HG03442 (cell line): ENCODE measurements at regions not wholly inside any gene's neighbourhood (a gene's known extent, or its start where the extent isn't known, plus 50 kb on each side); places are given as distances from the start of the nearest gene placed in this dataset.
"Not testable (repeated sequence)": the region's sequence is repeated elsewhere in the genome, so short reads cannot be mapped to it uniquely, and the experiment has no call there.

Experiments
- ATAC-seq: cut with Tn5 transposase; IDR thresholded peaks from one replicate; pipeline ENCODE4 v1.9.1; 2021; ENCODE audit warnings: mild to moderate bottlenecking, moderate library complexity; ENCODE audit not compliant: unreplicated experiment

DNA sequence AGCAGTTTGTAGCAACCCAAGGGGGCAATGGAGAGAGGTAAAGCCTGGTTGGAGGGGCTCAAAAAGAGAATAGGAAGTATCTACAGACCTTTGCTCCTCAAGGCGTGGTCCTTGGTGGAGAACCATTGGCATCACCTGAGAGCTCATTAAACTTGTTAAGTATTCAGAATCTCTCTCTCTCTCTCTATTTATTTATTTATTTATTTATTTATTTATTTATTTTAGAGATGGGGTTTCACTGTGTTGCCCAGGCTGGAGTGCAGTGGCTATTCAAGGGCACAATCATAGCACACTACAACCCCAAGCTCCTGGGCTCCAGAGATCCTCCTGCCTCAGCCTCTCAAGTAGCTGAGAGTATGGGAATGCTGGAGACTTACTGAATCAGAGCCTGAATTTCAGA is 193.1 kb upstream of the ADCY2 start:
- no peak for ATAC-seq

DNA sequence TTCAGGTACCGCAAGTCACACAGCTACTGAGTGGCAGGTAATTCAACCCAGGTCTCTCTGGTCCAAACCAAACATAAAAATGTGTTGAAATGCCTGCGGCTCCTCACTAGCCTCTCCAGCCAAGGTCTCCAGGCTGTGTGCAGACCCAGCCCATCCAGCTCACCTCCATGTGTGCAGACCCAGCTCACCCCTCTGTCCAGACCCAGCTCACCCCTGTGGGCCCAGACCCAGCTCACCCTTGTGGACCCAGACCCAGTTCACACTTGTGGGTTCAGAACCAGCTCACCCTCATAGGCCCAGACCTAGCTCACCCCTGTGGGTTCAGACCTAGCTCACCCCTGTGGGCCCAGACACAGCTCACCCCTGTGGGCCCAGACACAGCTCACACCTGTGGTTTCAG is 188.0 kb upstream of the ADCY2 start:
- ATAC-seq: no peak

DNA sequence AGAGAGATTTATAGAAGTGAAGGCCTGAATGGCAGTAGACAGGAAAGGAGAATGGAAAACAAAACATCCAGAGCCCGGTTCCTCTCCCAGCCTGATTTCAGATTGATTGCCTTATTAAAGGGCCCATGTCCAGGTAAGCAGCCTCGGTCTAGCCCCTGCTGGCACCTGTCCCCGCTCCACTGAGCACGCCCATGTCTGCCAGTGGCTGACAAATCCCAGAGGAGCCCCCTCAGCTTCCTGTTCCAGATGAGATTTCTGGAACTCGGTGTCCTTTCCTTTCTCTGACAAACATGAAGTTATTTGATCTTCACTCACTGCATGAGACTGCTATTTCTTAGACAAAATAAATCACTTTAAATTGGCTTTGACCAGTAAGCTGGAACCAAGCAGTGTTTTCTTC is 187.0 kb upstream of the ADCY2 start:
- no peak for ATAC-seq

DNA sequence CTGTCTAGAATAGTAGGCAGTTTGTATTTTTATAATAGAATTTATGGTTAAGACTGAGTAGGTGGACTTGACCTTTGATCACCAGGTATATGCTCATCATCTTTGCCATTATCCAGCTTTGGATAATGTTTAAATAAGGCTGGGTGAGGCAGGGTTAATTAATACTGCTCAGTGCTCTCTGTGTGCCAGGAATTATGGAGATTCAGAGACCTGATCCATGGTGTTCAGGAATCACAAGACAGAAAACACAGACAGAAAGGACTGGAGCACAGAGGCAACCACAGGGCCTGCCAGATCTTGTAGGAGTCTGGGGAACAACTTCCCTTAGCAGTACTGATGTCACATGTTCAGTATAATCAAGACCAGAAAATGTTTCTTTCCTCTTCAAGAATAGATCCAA is 186.3 kb upstream of the ADCY2 start:
- no peak for ATAC-seq

DNA sequence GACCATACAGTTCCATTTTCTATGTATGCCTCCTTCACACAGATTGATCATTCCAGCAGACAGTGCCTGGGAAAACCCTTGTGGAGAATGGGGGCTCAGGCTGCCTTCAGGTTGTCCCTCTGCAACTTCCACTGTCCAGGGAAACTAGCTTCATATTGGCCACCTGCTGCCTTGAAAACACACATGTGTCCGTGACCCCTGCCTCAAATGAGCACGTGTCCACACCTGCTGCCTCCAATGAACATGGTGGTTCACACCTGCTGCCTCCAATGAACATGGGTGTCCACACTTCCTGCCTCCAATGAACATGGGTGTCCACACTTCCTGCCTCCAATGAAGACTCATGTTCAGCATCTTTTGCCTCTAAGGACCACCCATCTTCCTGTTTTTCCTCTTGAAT is 185.4 kb upstream of the ADCY2 start:
- ATAC-seq: no peak

DNA sequence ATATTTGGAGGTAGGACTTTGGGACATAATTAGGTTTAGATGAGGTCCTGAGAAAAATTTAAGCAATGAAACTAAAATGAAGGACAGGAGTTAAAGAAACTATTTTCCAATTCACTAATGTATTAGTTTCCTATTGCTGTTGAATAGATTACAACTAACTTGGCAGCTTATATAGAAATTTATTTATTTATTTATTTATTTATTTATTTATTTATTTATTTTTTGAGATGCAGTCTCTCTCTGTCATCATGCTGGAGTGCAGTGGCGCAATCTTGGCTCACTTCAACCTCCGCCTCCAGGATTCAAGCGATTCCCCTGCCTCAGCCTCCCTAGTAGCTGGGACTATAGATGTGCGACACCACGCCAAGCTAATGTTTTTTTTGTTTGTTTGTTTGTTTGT is 182.4 kb upstream of the ADCY2 start:
- no peak for ATAC-seq

DNA sequence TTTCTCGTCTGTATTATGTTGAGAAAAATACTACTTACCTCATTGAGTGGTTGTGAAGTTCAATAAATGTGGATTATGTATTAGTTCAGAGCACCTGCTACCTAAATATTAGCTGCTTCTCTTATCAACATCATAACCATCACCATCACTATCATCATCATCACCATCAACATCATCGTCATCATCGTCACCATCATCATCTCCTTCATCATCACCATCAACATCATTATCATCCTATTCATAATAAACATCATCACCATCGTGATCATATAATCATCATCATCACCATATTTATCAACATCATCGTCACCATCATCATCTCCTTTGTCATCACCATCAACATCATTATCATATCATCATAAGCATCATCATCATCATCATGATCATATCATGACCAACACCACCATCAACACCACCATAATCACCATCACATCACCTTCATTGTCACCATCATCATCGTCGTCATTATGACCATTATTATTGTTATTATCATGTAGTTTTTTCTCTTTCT is 181.0 kb upstream of the ADCY2 start:
- no peak for ATAC-seq

DNA sequence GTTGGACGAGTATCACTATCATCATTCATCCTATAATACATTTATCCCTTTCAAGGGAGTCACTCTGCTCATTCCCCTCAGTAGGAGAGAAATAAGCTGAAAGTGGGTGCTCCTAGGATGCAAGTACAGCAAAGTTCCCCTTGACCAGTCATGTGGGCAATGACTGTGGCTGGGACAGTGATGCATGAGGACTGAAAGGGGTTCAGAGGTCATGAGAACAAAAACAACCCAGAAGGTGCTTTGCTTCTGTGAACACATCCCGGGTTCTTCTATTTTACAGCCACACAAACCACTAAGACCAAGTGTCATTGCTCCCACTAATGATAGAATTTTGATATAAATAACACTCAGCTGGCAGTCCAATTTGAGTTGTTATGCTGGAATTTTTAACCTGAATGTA is 177.8 kb upstream of the ADCY2 start:
- no peak for ATAC-seq

DNA sequence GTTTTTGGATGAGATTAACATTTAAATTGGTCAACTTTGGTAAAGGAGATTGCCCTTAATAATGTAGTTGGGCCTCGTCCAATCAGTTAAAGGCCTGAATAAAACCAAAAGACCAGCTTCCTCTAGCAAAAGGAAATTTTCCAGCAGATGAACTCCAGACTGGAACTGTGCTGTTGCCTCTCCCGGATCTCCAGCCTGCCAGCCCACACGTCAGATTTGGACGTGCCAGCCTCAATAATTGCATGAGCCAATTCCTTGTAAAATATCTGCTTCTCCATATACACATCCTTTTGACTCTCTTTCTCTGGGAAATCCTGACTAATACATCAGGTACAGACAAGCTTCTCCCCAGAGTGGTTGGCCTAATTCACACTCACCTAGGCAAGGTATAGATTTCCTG is 175.8 kb upstream of the ADCY2 start:
- ATAC-seq: no peak

DNA sequence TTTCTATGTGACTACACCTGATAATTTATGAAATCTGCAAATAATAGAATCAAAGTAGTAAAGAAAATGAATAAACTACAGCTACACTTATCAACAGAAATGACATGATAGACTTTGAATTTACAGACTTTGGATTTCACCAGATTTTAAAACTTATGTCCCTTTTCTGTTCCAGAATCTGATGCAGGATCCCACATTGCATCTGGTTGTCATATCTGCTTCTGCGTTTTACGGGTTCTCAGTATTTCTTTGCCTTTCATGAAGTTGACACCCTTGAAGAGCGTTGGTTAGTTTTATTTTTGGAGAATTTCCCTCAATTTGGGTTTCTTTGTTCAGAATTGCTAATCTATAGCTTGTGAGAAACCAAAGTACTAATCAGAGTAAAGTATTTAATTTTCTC is 174.9 kb upstream of the ADCY2 start:
- ATAC-seq: no peak

DNA sequence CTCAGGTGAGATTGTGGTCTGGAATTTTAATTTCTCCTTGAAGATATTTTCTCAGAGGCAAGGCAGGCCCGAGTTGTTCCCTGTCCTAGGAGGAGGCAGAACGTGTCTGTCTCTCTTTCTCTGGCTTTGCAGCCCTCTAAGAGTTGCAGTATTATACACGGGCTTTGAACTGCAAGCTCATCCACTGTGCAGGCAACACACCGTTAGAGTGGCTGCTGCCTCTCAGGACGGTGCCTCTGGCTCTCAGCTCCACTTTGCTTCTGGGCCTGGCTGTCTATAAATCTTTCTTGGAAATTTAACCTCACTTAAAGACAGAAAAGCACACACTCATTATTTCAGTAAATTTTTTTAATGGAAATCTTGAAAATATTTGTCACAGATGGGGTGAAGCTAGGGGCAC is 170.1 kb upstream of the ADCY2 start:
- ATAC-seq: no peak

DNA sequence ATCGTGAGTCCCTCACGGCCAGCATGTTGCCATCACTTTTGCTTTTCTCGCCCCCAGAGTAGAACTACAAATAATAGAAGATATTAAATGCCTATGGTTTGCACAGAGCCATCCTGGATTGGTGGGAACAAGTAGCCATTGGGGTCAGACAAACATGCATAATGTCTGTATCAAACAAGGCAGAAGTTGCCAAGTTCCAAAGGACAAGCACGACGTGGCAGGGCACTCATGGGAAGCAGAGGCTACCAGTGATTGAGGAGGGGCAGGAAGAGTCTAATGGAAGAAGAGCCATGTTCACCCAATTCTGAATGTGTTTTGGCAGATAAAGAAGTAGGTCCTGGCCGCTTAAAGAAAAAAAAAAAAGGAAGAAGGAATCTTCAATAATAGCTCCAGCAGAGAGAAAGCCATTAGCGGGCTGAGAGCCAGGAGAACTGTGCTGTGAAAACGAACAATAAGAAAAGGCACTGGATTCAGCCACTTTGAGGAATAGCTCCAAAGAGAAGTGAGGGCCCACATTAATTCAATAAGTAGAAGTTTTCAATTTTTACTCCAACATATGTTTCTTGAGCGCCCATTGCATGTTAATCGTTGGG is 153.7 kb upstream of the ADCY2 start:
- ATAC-seq: no peak

DNA sequence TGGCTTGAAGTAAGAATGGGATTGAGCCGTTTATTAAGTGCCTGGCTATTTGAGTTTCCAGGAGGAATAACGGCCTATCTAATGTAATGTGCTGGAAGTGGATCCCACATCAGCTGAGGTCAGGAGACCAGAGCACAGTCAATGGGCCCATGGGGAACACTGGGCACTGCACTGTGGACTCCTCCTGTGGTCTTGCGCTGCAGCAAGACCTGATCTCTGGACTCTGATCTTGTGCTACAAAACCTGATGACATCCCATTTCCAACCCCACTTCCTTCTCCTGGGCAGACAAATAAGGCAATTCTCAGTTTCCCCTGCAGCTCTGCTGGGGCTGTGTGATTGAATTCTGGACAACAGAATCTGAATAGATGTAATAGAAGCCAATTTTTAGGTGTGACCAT is 151.7 kb upstream of the ADCY2 start:
- no peak for ATAC-seq

DNA sequence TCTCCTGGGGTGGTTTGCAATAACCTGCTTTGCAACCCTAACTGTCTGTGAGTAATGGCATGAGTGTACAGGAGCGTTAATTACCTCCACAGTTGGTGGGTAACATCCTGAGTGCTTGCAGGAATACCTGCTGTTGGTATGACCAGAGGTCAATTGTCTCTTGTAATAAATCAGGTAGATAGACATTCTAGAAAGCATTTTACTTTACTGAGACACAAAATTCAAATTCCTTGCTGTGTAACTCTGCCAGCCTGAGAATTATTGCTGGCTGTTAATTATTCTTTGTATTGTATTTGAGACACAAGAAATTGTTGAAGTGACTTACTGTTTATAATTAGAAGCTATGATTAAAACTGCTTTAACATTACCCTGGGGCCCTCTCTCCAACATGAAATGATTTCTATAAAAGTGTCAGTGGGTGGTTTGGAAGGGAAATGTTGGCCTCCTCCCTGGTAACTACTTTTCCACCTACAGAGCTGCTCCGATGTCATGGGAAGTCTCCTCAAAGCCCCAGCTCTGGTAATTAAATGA is 150.8 kb upstream of the ADCY2 start:
- ATAC-seq: no peak

DNA sequence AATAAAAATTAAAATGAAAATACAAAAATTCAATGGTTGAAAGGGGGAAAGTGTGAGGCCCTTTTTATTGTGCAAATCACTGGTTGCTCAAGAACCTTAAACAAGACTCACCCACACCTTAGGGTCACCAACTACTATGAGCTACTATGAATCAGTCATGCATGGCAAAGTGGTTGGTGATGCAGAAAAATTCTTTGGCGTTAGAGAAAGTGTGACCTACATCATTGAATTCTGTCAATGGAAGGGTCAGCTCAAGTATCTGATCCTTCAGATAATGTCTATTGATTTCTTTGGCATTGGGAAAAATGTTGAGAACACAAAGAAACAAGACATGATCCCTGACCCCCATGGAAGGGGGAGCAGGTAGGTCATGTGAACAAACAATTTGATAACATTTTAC is 149.7 kb upstream of the ADCY2 start:
- ATAC-seq: no peak

DNA sequence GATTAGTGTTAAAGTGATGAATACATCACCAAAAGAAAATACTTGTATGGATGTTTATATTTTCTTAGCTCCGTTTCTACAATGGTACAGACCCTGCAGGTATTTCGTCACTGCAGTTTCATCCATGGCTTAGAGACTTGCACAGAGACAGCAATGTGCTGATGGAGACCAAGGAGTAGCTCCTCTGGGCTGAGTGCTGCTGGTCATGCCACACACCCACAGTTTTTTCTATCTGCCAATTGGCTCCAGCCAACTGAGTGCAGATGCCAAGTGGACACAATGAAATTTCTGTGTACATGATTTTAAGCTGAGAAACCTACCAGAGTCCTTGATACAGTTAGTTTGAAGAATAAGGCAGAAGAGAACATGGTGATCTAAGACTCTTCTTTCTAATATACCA is 145.9 kb upstream of the ADCY2 start:
- no peak for ATAC-seq

DNA sequence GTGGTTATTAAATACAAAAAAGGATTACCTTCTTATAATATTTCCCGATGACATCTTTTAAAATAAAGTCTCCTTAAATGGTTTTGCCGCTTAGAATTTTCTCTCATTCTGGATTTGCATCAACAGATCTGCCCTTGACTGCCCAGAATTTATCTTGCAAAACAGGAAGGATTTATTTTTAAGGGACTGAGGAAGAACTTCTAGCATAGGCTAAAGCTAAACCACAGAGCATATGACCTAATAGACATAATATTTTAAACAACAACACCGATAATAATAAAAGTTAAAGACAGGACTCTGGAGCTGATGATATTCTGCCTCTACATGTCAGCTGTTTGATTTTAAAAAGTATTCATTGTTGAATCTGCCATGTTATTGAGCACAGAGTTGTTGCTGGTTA is 145.3 kb upstream of the ADCY2 start:
- no peak for ATAC-seq

DNA sequence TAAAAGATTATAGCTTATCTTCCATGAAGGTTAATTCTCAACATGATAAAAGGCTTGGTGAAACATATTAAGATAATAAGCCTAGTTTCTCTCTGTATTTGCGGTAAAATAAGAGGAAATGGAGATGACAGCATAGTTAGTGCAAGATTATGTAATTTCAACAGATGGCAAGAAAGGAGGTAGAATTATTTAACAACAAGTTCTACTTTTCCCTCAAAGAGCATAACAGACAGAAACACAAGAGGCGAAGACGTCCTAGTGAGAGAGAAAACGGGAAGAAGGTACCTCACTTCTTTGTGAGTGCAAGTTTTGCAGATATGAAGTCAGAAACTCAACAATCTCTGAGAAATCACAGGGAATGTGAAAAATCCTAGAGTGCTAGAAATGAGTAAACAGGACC is 144.8 kb upstream of the ADCY2 start:
- ATAC-seq: no peak

DNA sequence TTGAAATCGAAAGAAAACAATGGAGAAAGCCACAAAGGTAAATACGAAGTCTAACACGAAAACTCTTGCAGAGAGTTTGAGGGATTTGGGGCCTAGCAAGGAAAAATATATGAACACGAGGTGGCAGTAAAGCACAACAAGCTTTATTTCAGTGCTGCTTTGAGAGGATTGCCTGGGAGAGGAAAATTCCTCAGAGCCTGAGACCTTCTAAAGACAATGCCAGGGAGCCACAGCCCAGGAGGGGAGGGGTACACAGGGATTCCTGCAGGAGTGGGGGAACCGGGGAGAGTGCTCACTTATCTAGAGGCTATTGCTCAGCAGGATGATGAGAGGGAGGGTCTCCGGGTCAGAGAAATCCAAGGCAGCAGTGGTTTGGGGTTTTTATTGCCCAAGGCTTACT is 134.9 kb upstream of the ADCY2 start:
- ATAC-seq: no peak

DNA sequence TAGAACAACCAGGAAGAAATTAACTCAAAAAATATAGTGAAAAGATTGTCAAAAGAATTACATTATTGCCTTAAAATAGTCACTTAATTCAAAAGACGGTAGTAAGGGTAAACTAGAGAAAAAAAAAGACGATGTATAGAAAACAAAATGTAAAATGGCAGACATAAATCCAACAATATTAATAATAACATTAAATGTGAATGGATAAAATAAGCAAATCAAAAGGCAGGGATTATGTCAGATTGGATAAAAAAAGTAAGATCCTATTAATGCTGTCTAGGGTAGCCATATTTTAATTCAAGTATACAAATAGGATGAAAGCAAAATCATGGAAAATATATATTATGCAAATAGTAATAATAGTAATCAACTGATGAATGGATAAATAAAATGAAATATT is 134.0 kb upstream of the ADCY2 start:
- ATAC-seq: no peak

DNA sequence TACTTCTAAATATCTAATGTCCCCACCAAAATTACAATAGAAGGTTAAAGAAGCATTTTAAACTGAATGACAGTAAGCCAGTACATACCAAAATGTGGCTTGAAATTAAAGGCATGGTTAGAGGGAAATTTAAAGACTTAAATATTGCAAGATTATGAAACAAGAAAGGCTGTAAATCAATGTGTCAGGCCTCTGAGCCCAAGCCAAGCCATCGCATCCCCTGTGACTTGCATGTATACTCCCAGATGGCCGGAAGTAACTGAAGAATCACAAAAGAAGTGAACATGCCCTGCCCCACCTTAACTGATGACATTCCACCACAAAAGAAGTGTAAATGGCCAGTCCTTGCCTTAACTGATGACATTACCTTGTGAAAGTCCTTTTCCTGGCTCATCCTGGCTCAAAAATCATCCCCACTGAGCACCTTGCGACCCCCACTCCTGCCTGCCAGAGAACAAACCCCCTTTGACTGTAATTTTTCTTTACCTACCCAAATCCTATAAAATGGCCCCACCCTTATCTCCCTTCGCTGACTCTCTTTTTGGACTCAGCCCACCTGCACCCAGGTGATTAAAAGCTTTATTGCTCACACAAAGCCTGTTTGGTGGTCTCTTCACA is 132.4 kb upstream of the ADCY2 start:
- ATAC-seq: not testable (repeated sequence)

DNA sequence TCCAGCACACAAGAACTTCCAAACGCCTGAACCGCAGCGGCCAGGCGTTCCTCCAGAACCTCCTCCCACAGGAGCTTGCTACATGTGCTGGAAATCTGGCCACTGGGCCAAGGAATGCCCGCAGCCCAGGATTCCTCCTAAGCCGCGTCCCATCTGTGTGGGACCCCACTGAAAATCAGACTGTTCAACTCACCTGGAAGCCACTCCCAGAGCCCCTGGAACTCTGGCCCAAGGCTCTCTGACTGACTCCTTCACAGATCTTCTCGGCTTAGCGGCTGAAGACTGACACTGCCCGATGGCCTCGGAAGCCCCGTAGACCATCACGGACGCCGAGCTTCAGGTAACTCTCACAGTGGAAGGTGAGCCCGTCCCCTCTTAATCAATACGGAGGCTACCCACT is 130.2 kb upstream of the ADCY2 start:
- ATAC-seq: not testable (repeated sequence)

DNA sequence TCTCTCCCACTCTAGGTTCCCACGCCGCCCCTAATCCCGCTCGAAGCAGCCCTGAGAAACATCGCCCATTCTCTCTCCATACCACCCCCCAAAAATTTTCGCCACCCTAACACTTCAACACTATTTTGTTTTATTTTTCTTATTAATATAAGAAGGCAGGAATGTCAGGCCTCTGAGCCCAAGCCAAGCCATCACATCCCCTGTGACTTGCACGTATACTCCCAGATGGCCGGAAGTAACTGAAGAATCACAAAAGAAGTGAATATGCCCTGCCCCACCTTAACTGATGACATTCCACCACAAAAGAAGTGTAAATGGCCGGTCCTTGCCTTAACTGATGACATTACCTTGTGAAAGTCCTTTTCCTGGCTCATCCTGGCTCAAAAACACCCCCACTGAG is 127.2 kb upstream of the ADCY2 start:
- not testable (repeated sequence) for ATAC-seq
